ENCODE measurements at regions not wholly inside any gene's neighbourhood (a gene's known extent, or its start where the extent isn't known, plus 50 kb on each side); places are given as distances from the start of the nearest gene placed in this dataset.

GRCh38 chr13:74084375-74084935 is 49.7 kb downstream of the KLF12 start:
- Histone ChIP-seq H3K4me1 (peaks cover 0 to 14% of the 10 kb centered on the region in 2 donors), H3K27me3 (no peaks in the 10 kb centered on the region), H3K36me3 (no peaks in the 10 kb centered on the region), H3K9me3 (no peaks in the 10 kb centered on the region), H3K4me3 (no peak overlapping the region), H3K27ac (no peak overlapping the region)
- no peak for TF ChIP-seq CTCF (IDR thresholded peaks at IDR 0.05)
- DNase-seq (ENCODE audit: low spot score in 2 of 2), result no peak
- intact Hi-C loops (cut with DNase I), result no loop called here

- intact Hi-C loops (cut with DNase I), result no loop called here
- H3K27ac ChIP-seq, result no peak overlapping the region
- no peaks in the 10 kb centered on the region for H3K9me3 ChIP-seq
- no peak for TF ChIP-seq CTCF (IDR thresholded peaks at IDR 0.05)
- DNase-seq (ENCODE audit: low spot score in 2 of 2), result no peak
- no peaks in the 10 kb centered on the region for H3K27me3 ChIP-seq
- peaks cover 0 to 17% of the 10 kb centered on the region in 2 donors for H3K4me1 ChIP-seq
- H3K4me3 ChIP-seq, result no peak overlapping the region
- H3K36me3 ChIP-seq, result no peaks in the 10 kb centered on the region
These were observed 51.5 kb downstream of the KLF12 start for GRCh38 chr13:74082741-74083160.

- H3K4me1 ChIP-seq, result peaks cover 0 to 14% of the 10 kb centered on the region in 2 donors
- H3K27me3 ChIP-seq, result no peaks in the 10 kb centered on the region
- no peak for TF ChIP-seq CTCF (IDR thresholded peaks at IDR 0.05)
- DNase-seq (ENCODE audit: low spot score in 2 of 2), result no peak
- H3K36me3 ChIP-seq, result no peaks in the 10 kb centered on the region
- no peak overlapping the region for H3K27ac ChIP-seq
- H3K4me3 ChIP-seq, result no peak overlapping the region
- intact Hi-C loops (cut with DNase I), result no loop called here
- H3K9me3 ChIP-seq, result no peaks in the 10 kb centered on the region
These were observed 53.4 kb downstream of the KLF12 start for GRCh38 chr13:74080762-74081161.

- H3K4me1 ChIP-seq, result peaks cover 4 to 27% of the 10 kb centered on the region in 2 donors
These were observed 56.4 kb downstream of the KLF12 start for GRCh38 chr13:74077792-74078191.

GRCh38 chr13:74077375-74077774 is 56.8 kb downstream of the KLF12 start:
- Histone ChIP-seq H3K4me1 (peaks cover 4 to 23% of the 10 kb centered on the region in 2 donors), H3K4me3 (no peak overlapping the region), H3K27me3 (no peaks in the 10 kb centered on the region), H3K27ac (no peak overlapping the region), H3K36me3 (no peaks in the 10 kb centered on the region), H3K9me3 (no peaks in the 10 kb centered on the region)
- no peak for DNase-seq (ENCODE audit: low spot score in 2 of 2)
- no peak for TF ChIP-seq CTCF (IDR thresholded peaks at IDR 0.05)
- intact Hi-C loops (cut with DNase I), result no loop called here

More at GRCh38 chr13:74077792-74078191, 56.4 kb downstream of the KLF12 start:
- Histone ChIP-seq H3K27me3 (no peaks in the 10 kb centered on the region), H3K4me3 (no peak overlapping the region), H3K27ac (no peak overlapping the region), H3K9me3 (no peaks in the 10 kb centered on the region), H3K36me3 (no peaks in the 10 kb centered on the region)
- no peak for TF ChIP-seq CTCF (IDR thresholded peaks at IDR 0.05)
- intact Hi-C loops (cut with DNase I), result no loop called here
- DNase-seq (ENCODE audit: low spot score in 2 of 2), result no peak

- no peaks in the 10 kb centered on the region for H3K9me3 ChIP-seq
- H3K4me1 ChIP-seq, result peaks cover 4 to 20% of the 10 kb centered on the region in 2 donors
- intact Hi-C loops (cut with DNase I), result no loop called here
- no peak overlapping the region for H3K27ac ChIP-seq
- H3K36me3 ChIP-seq, result no peaks in the 10 kb centered on the region
- H3K4me3 ChIP-seq, result no peak overlapping the region
- TF ChIP-seq CTCF (IDR thresholded peaks at IDR 0.05), result no peak
- DNase-seq (ENCODE audit: low spot score in 2 of 2), result no peak
- no peaks in the 10 kb centered on the region for H3K27me3 ChIP-seq
These were observed 59.5 kb downstream of the KLF12 start for GRCh38 chr13:74074723-74075122.
